ENCODE measurements at regions not wholly inside any gene's neighbourhood (a gene's known extent, or its start where the extent isn't known, plus 50 kb on each side); places are given as distances from the start of the nearest gene placed in this dataset.

DNA sequence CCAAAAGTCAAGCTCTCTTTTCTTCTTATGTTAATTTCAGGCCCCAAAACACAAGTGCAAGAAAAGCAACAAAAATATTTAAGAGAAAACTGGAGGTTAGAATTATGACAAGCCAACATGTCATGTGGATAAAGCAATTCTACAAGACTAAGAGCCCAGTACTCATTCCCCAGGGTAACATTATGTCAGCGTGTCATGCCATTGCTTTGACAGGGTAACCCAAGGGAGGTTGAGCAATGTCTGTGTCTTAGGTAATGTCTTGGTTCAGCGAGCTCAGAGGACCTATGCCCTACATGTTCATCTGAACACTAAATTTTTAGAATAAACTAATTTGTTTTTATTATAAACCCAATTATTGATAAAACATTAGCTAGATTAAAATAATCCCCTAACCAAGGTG, 173.2 kb upstream of the ZNF804A start:
- TF ChIP-seq EZH2 (IDR thresholded peaks at IDR 0.05; ENCODE audit: insufficient read depth, poor library complexity, severe bottlenecking): no peak
- no peak for TF ChIP-seq EZH2phosphoT487 (IDR thresholded peaks at IDR 0.05; ENCODE audit: insufficient read depth, low read depth)
- Histone ChIP-seq H3K79me2 (ENCODE audit: insufficient read depth) (no peaks in the 10 kb centered on the region), H3K9me2 (ENCODE audit: insufficient read depth) (no peaks in the 10 kb centered on the region), H4K20me1 (ENCODE audit: insufficient read depth) (no peaks in the 10 kb centered on the region), H3K4me3 (no peak overlapping the region), H3K27me3 (replicated peaks; ENCODE audit: insufficient read depth) (no peaks in the 10 kb centered on the region), H3K9ac (no peak overlapping the region), H3K4me2 (ENCODE audit: unreplicated experiment) (no peak overlapping the region), H3K9me3 (ENCODE audit: low read depth) (no peaks in the 10 kb centered on the region), H2AFZ (no peak overlapping the region), H3K36me3 (ENCODE audit: low read depth) (no peaks in the 10 kb centered on the region), H3F3A (ENCODE audit: insufficient read depth) (no peaks in the 10 kb centered on the region), H3K4me1 (ENCODE audit: insufficient read depth) (no peaks in the 10 kb centered on the region), H3K27ac (no peak overlapping the region)
- DNase-seq: no peak
- 5 to 8% methylated on average over 2 of the region's 2 CpGs for WGBS, 2 experiments (ENCODE audit: low coverage in 1 of 2, low lambda C conversion rate in 2 of 2, missing lambda C conversion rate in 2 of 2)
- in situ Hi-C loops (cut with MboI): no loop called here

GRCh38 chr2:184444217-184444616, 154.1 kb upstream of the ZNF804A start:
- no peaks in the 10 kb centered on the region for H4K20me1 ChIP-seq (ENCODE audit: insufficient read depth)
- no peak overlapping the region for H3K4me3 ChIP-seq
- H3K4me1 ChIP-seq (ENCODE audit: insufficient read depth): no peaks in the 10 kb centered on the region
- no peak overlapping the region for H3K27ac ChIP-seq
- no peaks in the 10 kb centered on the region for H3K79me2 ChIP-seq (ENCODE audit: insufficient read depth)
- H3K9me3 ChIP-seq (ENCODE audit: low read depth): peaks cover 3% of the 10 kb centered on the region
- no peak for DNase-seq
- in situ Hi-C loops (cut with MboI): no loop called here
- H3K9me2 ChIP-seq (ENCODE audit: insufficient read depth): no peaks in the 10 kb centered on the region; the same call in 1 of the 2 replicates
- WGBS, 2 experiments (ENCODE audit: low coverage in 1 of 2, low lambda C conversion rate in 2 of 2, missing lambda C conversion rate in 2 of 2): 9 to 18% methylated on average over 2 of the region's 2 CpGs
- H3K4me2 ChIP-seq (ENCODE audit: unreplicated experiment): no peak overlapping the region
- no peaks in the 10 kb centered on the region for H3K27me3 ChIP-seq (replicated peaks; ENCODE audit: insufficient read depth)
- H2AFZ ChIP-seq: no peak overlapping the region
- no peak overlapping the region for H3K9ac ChIP-seq
- no peaks in the 10 kb centered on the region for H3K36me3 ChIP-seq (ENCODE audit: low read depth)
- TF ChIP-seq EZH2 (IDR thresholded peaks at IDR 0.05; ENCODE audit: insufficient read depth, poor library complexity, severe bottlenecking) (no peak), EZH2phosphoT487 (IDR thresholded peaks at IDR 0.05; ENCODE audit: insufficient read depth, low read depth) (no peak)
- no peaks in the 10 kb centered on the region for H3F3A ChIP-seq (ENCODE audit: insufficient read depth)

DNA sequence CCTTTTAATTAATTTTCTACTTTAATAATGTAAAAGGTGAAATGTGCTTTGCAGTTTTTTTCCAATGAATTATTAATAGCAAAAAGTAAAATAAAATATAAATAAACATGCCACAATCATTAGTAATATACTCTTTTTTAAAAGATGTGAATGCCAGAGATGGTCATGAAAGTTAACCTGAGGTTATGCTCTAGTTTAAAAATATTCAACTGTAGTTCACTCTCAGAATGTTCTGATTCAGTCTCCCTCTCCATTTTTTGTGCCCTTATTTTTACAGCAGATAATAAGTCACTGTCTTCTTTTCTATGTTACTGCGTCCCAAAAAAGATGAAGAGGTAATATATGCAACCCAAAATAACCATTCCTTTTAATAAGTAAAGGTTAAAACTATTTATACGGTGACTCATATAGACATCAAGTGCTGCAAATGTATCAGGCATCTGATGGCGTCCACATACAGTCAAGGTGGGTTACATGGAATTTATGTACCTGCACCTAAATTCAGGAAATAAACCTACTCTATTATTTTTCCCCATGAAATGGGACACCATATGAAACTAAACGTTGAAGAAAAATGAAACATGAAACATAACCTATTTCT, 153.6 kb upstream of the ZNF804A start:
- 38 to 40% methylated on average over 4 of the region's 4 CpGs for WGBS, 2 experiments (ENCODE audit: low coverage in 1 of 2, low lambda C conversion rate in 2 of 2, missing lambda C conversion rate in 2 of 2)
- no peak for TF ChIP-seq EZH2phosphoT487 (IDR thresholded peaks at IDR 0.05; ENCODE audit: insufficient read depth, low read depth)
- TF ChIP-seq EZH2 (IDR thresholded peaks at IDR 0.05; ENCODE audit: insufficient read depth, poor library complexity, severe bottlenecking): no peak
- no peak overlapping the region for H3K9ac ChIP-seq
- H3F3A ChIP-seq (ENCODE audit: insufficient read depth): no peaks in the 10 kb centered on the region
- H3K36me3 ChIP-seq (ENCODE audit: low read depth): no peaks in the 10 kb centered on the region
- H3K27ac ChIP-seq: no peak overlapping the region
- H3K4me2 ChIP-seq (ENCODE audit: unreplicated experiment): no peak overlapping the region
- in situ Hi-C loops (cut with MboI): no loop called here
- no peaks in the 10 kb centered on the region for H3K4me1 ChIP-seq (ENCODE audit: insufficient read depth)
- H3K9me3 ChIP-seq (ENCODE audit: low read depth): peaks cover 3% of the 10 kb centered on the region
- H3K4me3 ChIP-seq: no peak overlapping the region
- no peaks in the 10 kb centered on the region for H3K27me3 ChIP-seq (replicated peaks; ENCODE audit: insufficient read depth)
- no peaks in the 10 kb centered on the region for H4K20me1 ChIP-seq (ENCODE audit: insufficient read depth)
- DNase-seq: no peak
- no peak overlapping the region for H2AFZ ChIP-seq
- no peaks in the 10 kb centered on the region; the same call in 1 of the 2 replicates for H3K9me2 ChIP-seq (ENCODE audit: insufficient read depth)
- no peaks in the 10 kb centered on the region for H3K79me2 ChIP-seq (ENCODE audit: insufficient read depth)

- in situ Hi-C loops (cut with MboI): no loop called here
- Histone ChIP-seq H3K9me2 (ENCODE audit: insufficient read depth) (no peaks in the 10 kb centered on the region; the same call in 1 of the 2 replicates), H3K79me2 (ENCODE audit: insufficient read depth) (no peaks in the 10 kb centered on the region), H3F3A (ENCODE audit: insufficient read depth) (no peaks in the 10 kb centered on the region), H3K9ac (no peak overlapping the region), H3K27me3 (replicated peaks; ENCODE audit: insufficient read depth) (no peaks in the 10 kb centered on the region), H3K9me3 (ENCODE audit: low read depth) (no peaks in the 10 kb centered on the region), H2AFZ (no peak overlapping the region), H3K36me3 (ENCODE audit: low read depth) (no peaks in the 10 kb centered on the region), H3K4me2 (ENCODE audit: unreplicated experiment) (no peak overlapping the region), H4K20me1 (ENCODE audit: insufficient read depth) (no peaks in the 10 kb centered on the region), H3K4me3 (no peak overlapping the region), H3K4me1 (ENCODE audit: insufficient read depth) (no peaks in the 10 kb centered on the region), H3K27ac (no peak overlapping the region)
- WGBS, 2 experiments (ENCODE audit: low coverage in 1 of 2, low lambda C conversion rate in 2 of 2, missing lambda C conversion rate in 2 of 2): 15 to 19% methylated on average over 2 of the region's 2 CpGs
- no peak for TF ChIP-seq EZH2phosphoT487 (IDR thresholded peaks at IDR 0.05; ENCODE audit: insufficient read depth, low read depth)
- TF ChIP-seq EZH2 (IDR thresholded peaks at IDR 0.05; ENCODE audit: insufficient read depth, poor library complexity, severe bottlenecking): no peak
- DNase-seq: no peak
Observed at GRCh38 chr2:184449760-184450159, 148.6 kb upstream of the ZNF804A start.

DNA sequence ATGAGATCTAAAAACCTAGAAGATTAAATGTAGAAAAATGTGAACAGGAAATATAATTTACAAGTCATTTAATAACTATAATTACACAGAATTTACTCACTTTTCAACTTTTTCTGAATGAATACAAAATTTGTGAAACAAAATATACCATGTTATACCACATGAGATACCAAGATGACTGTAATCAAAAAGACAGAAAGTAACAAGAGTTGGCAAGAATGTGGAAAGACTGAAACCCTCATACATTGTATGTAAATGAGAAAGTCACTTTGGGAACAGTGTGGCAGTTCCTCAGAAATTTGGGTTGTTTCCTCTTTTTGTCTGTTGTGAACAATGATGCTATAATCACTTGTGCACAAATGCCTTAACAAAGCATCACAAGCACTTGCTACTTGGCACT, 145.4 kb upstream of the ZNF804A start:
- Histone ChIP-seq H3K4me2 (ENCODE audit: unreplicated experiment) (no peak overlapping the region), H3K27ac (no peak overlapping the region), H4K20me1 (ENCODE audit: insufficient read depth) (no peaks in the 10 kb centered on the region), H2AFZ (no peak overlapping the region), H3K36me3 (ENCODE audit: low read depth) (no peaks in the 10 kb centered on the region), H3K4me3 (no peak overlapping the region), H3K9me2 (ENCODE audit: insufficient read depth) (no peaks in the 10 kb centered on the region), H3K9ac (no peak overlapping the region), H3K4me1 (ENCODE audit: insufficient read depth) (no peaks in the 10 kb centered on the region), H3F3A (ENCODE audit: insufficient read depth) (no peaks in the 10 kb centered on the region), H3K27me3 (replicated peaks; ENCODE audit: insufficient read depth) (no peaks in the 10 kb centered on the region), H3K79me2 (ENCODE audit: insufficient read depth) (no peaks in the 10 kb centered on the region), H3K9me3 (ENCODE audit: low read depth) (no peaks in the 10 kb centered on the region)
- TF ChIP-seq EZH2 (IDR thresholded peaks at IDR 0.05; ENCODE audit: insufficient read depth, poor library complexity, severe bottlenecking) (no peak), EZH2phosphoT487 (IDR thresholded peaks at IDR 0.05; ENCODE audit: insufficient read depth, low read depth) (no peak)
- in situ Hi-C loops (cut with MboI): no loop called here
- DNase-seq: no peak

All from GM23248 (cell line).